Left colon (tissue), 2 donors: ENCODE measurements at regions not wholly inside any gene's neighbourhood (a gene's known extent, or its start where the extent isn't known, plus 50 kb on each side); places are given as distances from the start of the nearest gene placed in this dataset.
"Not testable (repeated sequence)": the region's sequence is repeated elsewhere in the genome, so short reads cannot be mapped to it uniquely, and the experiment has no call there.

Experiments used
- ATAC-seq: fragments of 200-7000 bp; cut with Tn5 transposase; one replicate; pipeline ENCODE4 v1.9.1; 2020; ENCODE audit warnings: mild to moderate bottlenecking, moderate library complexity
- DNase-seq, 2 donors: peaks; one replicate each; pipeline ENCODE4 v3.0.0-alpha.2; 2020
- intact Hi-C, 2 donors: fragments of 100-400 bp; cut with DNase I in 1 of 2; cut with micrococcal nuclease in 1 of 2; formaldehyde crosslinking; loops; one replicate each; pipeline versions ENCODE4 v1.11.2 to v1.14.0; 2022; cut with DNase I, micrococcal nuclease
- donor health status: DM: no; HTN: no; CAD: no.
- donor health status: DM: yes; HTN: yes; CAD: no.

- intact Hi-C loops: no loop called here
- no peak for ATAC-seq
- DNase-seq: no peak
Observed at GRCh38 chr13:83733293-83733692, 149.0 kb downstream of the SLITRK1 start.

GRCh38 chr13:83732755-83733154 lies 149.5 kb downstream of the SLITRK1 start:
- intact Hi-C loops: no loop called here
- DNase-seq (no peak), ATAC-seq (no peak)

GRCh38 chr13:83731113-83731512 lies 151.2 kb downstream of the SLITRK1 start:
- intact Hi-C loops: no loop called here
- ATAC-seq (no peak), DNase-seq (no peak)

- no peak for DNase-seq
- no peak for ATAC-seq
- intact Hi-C loops: no loop called here
Observed at GRCh38 chr13:83730674-83731073, 151.6 kb downstream of the SLITRK1 start.

GRCh38 chr13:83722443-83722842 lies 159.8 kb downstream of the SLITRK1 start:
- intact Hi-C loops: no loop called here
- ATAC-seq (no peak), DNase-seq (no peak)

- intact Hi-C loops: no loop called here
Observed at GRCh38 chr13:83716121-83716520, 166.2 kb downstream of the SLITRK1 start.

GRCh38 chr13:83714236-83714635 lies 168.0 kb downstream of the SLITRK1 start:
- ATAC-seq (no peak), DNase-seq (no peak)
- intact Hi-C loops: no loop called here

More at GRCh38 chr13:83716121-83716520, 166.2 kb downstream of the SLITRK1 start:
- no peak for DNase-seq
- no peak for ATAC-seq

GRCh38 chr13:83710133-83710515 lies 172.2 kb downstream of the SLITRK1 start:
- DNase-seq (no peak), ATAC-seq (no peak)
- intact Hi-C loops: no loop called here

GRCh38 chr13:83709426-83710132 lies 172.7 kb downstream of the SLITRK1 start:
- no peak for ATAC-seq
- intact Hi-C loops: no loop called here
- DNase-seq: no peak

- ATAC-seq (no peak), DNase-seq (no peak)
- intact Hi-C loops: no loop called here
Observed at GRCh38 chr13:83702021-83702420, 180.3 kb downstream of the SLITRK1 start.

GRCh38 chr13:83692800-83693199 lies 189.5 kb downstream of the SLITRK1 start:
- DNase-seq (no peak), ATAC-seq (no peak)
- intact Hi-C loops: no loop called here

GRCh38 chr13:83691966-83692365 lies 190.3 kb downstream of the SLITRK1 start:
- DNase-seq (no peak), ATAC-seq (no peak)
- intact Hi-C loops: no loop called here

GRCh38 chr13:83681547-83681946 lies 200.7 kb downstream of the SLITRK1 start:
- intact Hi-C loops: no loop called here
- ATAC-seq: no peak
- no peak for DNase-seq

- intact Hi-C loops: no loop called here
- DNase-seq (no peak), ATAC-seq (no peak)
Observed at GRCh38 chr13:83677985-83678384, 204.3 kb downstream of the SLITRK1 start.

- intact Hi-C loops: no loop called here
- DNase-seq (no peak), ATAC-seq (no peak)
Observed at GRCh38 chr13:83672612-83673011, 209.7 kb downstream of the SLITRK1 start.

- intact Hi-C loops: no loop called here
- DNase-seq (no peak), ATAC-seq (no peak)
Observed at GRCh38 chr13:83667606-83668005, 214.7 kb downstream of the SLITRK1 start.

GRCh38 chr13:83666141-83666540 lies 216.1 kb downstream of the SLITRK1 start:
- ATAC-seq: no peak
- DNase-seq: no peak
- intact Hi-C loops: no loop called here

- intact Hi-C loops: no loop called here
- no peak for DNase-seq
- no peak for ATAC-seq
Observed at GRCh38 chr13:83657281-83657680, 225.0 kb downstream of the SLITRK1 start.

GRCh38 chr13:83642617-83643016 lies 239.7 kb downstream of the SLITRK1 start:
- ATAC-seq, intact Hi-C loops, DNase-seq: not testable (repeated sequence)

- ATAC-seq (no peak), DNase-seq (no peak)
- intact Hi-C loops: no loop called here
Observed at GRCh38 chr13:83634601-83635000, 247.7 kb downstream of the SLITRK1 start.

GRCh38 chr13:83633746-83634145 lies 248.5 kb downstream of the SLITRK1 start:
- intact Hi-C loops: no loop called here
- no peak for ATAC-seq
- no peak for DNase-seq
